ENCODE measurements at regions not wholly inside any gene's neighbourhood (a gene's known extent, or its start where the extent isn't known, plus 50 kb on each side); places are given as distances from the start of the nearest gene placed in this dataset.
"Not testable (repeated sequence)": the region's sequence is repeated elsewhere in the genome, so short reads cannot be mapped to it uniquely, and the experiment has no call there.

DNA sequence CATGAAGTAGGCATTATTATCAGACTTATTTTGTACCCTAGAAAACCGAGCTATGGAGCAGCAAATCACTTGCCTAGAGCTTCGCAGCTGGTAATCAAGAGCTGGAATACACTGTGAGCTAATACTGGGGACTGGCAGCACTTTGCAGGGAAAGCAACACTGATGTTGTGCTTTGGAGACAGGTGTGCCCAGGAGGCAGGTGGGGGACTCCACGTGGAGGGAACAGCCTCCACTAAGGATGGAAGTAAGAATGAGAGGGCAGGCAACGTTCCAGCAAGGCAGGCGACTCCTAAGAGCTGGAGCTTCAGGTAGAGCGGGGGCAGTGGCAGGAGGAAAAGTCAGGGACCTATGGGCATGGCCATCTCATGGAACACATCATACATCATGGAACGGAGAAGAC is 300.5 kb upstream of the IGF1R start:
- Histone ChIP-seq H3K4me3 (ENCODE audit: low read depth, low read length, poor library complexity, severe bottlenecking) (no peak overlapping the region), H3K9me2 (ENCODE audit: insufficient read depth, low read length) (no peaks in the 10 kb centered on the region), H3K4me1 (ENCODE audit: insufficient read depth, low read length, poor library complexity, severe bottlenecking) (no peaks in the 10 kb centered on the region), H4K20me1 (ENCODE audit: insufficient read depth, low read length) (no peaks in the 10 kb centered on the region), H3K36me3 (ENCODE audit: insufficient read depth, low read length) (no peaks in the 10 kb centered on the region), H2AFZ (ENCODE audit: low read length) (no peak overlapping the region), H3K9me3 (ENCODE audit: low read length) (no peaks in the 10 kb centered on the region), H3K27ac (ENCODE audit: low read depth, low read length, poor library complexity, severe bottlenecking) (no peak overlapping the region), H3K4me2 (ENCODE audit: low read length) (no peak overlapping the region), H3K79me2 (ENCODE audit: insufficient read depth, low read depth, low read length) (no peaks in the 10 kb centered on the region)
- no TSS peak for BruUV-seq (replicated peaks)
- intact Hi-C loops (cut with micrococcal nuclease; ENCODE audit: unreplicated experiment) = no loop called here
- no peak for DNase-seq (ENCODE audit: low spot score)
- TF ChIP-seq CTCF (conservative IDR thresholded peaks at IDR 0.05; ENCODE audit: low read length) (no peak), EZH2phosphoT487 (IDR thresholded peaks at IDR 0.05; ENCODE audit: borderline replicate concordance, low read depth, low read length) (no peak)
- CTCF ChIA-PET (ENCODE audit: unreplicated experiment) = no interaction called here
- POLR2A ChIA-PET = no interaction called here

DNA sequence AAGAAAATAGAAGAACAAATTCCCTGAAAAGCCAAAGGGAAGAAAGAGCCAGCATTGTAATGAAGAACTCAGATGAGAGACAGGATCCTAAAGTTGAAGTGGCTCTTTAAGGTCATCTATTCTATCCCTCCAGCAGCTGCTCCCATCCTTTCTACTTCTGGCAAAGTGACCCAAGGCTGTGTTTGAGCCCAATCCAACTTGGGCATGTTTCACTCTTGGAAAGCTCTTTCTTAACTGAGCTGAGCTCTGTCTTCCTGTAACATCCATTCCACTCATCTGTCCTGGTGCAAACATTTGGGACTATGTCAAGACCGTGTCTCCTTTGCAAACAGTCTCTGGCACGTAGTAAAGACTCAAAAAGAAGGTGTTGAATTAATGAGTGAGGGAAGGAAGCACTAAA is 298.1 kb upstream of the IGF1R start:
- Histone ChIP-seq H3K79me2 (ENCODE audit: insufficient read depth, low read depth, low read length) (no peaks in the 10 kb centered on the region), H3K9me3 (ENCODE audit: low read length) (no peaks in the 10 kb centered on the region), H4K20me1 (ENCODE audit: insufficient read depth, low read length) (no peaks in the 10 kb centered on the region), H3K9me2 (ENCODE audit: insufficient read depth, low read length) (no peaks in the 10 kb centered on the region), H3K27ac (ENCODE audit: low read depth, low read length, poor library complexity, severe bottlenecking) (no peak overlapping the region), H3K4me1 (ENCODE audit: insufficient read depth, low read length, poor library complexity, severe bottlenecking) (no peaks in the 10 kb centered on the region), H3K4me3 (ENCODE audit: low read depth, low read length, poor library complexity, severe bottlenecking) (no peak overlapping the region), H2AFZ (ENCODE audit: low read length) (no peak overlapping the region), H3K4me2 (ENCODE audit: low read length) (no peak overlapping the region), H3K36me3 (ENCODE audit: insufficient read depth, low read length) (no peaks in the 10 kb centered on the region)
- ChIA-PET POLR2A (no interaction called here), CTCF (ENCODE audit: unreplicated experiment) (no interaction called here)
- BruUV-seq (replicated peaks) = no TSS peak
- intact Hi-C loops (cut with micrococcal nuclease; ENCODE audit: unreplicated experiment) = no loop called here
- no peak for DNase-seq (ENCODE audit: low spot score)
- TF ChIP-seq CTCF (conservative IDR thresholded peaks at IDR 0.05; ENCODE audit: low read length) (no peak), EZH2phosphoT487 (IDR thresholded peaks at IDR 0.05; ENCODE audit: borderline replicate concordance, low read depth, low read length) (no peak)

DNA sequence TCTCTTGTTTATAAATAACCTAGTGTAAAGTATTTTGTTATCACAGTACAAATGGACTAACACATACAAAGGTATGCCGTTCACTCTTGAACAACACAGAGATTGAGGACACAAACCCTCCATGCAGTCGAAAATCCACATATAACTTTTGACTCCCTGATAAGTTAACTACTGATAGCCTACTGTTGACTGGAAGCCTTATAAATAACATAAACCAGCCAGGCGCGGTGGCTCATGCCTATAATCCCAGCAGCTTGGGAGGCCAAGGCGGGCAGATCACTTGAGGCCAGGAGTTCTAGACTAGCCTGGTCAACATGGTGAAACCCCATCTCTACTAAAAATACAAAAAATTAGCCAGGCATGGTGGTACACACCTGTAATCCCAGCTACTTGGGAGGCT is 290.1 kb upstream of the IGF1R start:
- POLR2A ChIA-PET = not testable (repeated sequence)

More for the DNA sequence above, 290.1 kb upstream of the IGF1R start:
- BruUV-seq (replicated peaks); H2AFZ ChIP-seq (ENCODE audit: low read length); H3K79me2 ChIP-seq (ENCODE audit: insufficient read depth, low read depth, low read length); H3K27ac ChIP-seq (ENCODE audit: low read depth, low read length, poor library complexity, severe bottlenecking); DNase-seq (ENCODE audit: low spot score); CTCF ChIA-PET (ENCODE audit: unreplicated experiment); H3K4me3 ChIP-seq (ENCODE audit: low read depth, low read length, poor library complexity, severe bottlenecking); H3K36me3 ChIP-seq (ENCODE audit: insufficient read depth, low read length); H3K4me1 ChIP-seq (ENCODE audit: insufficient read depth, low read length, poor library complexity, severe bottlenecking); intact Hi-C loops (cut with micrococcal nuclease; ENCODE audit: unreplicated experiment); H4K20me1 ChIP-seq (ENCODE audit: insufficient read depth, low read length); H3K4me2 ChIP-seq (ENCODE audit: low read length); H3K9me2 ChIP-seq (ENCODE audit: insufficient read depth, low read length); H3K9me3 ChIP-seq (ENCODE audit: low read length): not testable (repeated sequence)
